Activated T-cell treated with anti-CD3 and anti-CD28 coated beads, Interleukin-2, amount 50 U/mL, for 24 hours (primary cell): ENCODE measurements at regions not wholly inside any gene's neighbourhood (a gene's known extent, or its start where the extent isn't known, plus 50 kb on each side); places are given as distances from the start of the nearest gene placed in this dataset.
"Not testable (repeated sequence)": the region's sequence is repeated elsewhere in the genome, so short reads cannot be mapped to it uniquely, and the experiment has no call there.

ENCODE experiments used
- DNase-seq: peaks from one replicate; pipeline ENCODE4 v3.0.0-alpha.2; 2020
- H3K27ac Mint-ChIP-seq: 2 replicates; pipeline ENCODE4 v1.8.0; 2020; ENCODE audit warnings: mild to moderate bottlenecking, mixed read lengths
- H3K27me3 Mint-ChIP-seq: 2 replicates; pipeline ENCODE4 v1.8.0; 2020; ENCODE audit warnings: mixed read lengths
- H3K36me3 Mint-ChIP-seq: 2 replicates; pipeline ENCODE4 v1.8.0; 2020; ENCODE audit warnings: low read depth, mixed read lengths
- H3K4me1 Mint-ChIP-seq: 2 replicates; pipeline ENCODE4 v1.8.0; 2020; ENCODE audit warnings: low read depth, mixed read lengths
- H3K4me3 Mint-ChIP-seq: 2 replicates; pipeline ENCODE4 v1.8.0; 2020; ENCODE audit warnings: mild to moderate bottlenecking, moderate library complexity, mixed read lengths
- H3K9me3 Mint-ChIP-seq: 2 replicates; pipeline ENCODE4 v1.8.0; 2020; ENCODE audit warnings: mixed read lengths

DNA sequence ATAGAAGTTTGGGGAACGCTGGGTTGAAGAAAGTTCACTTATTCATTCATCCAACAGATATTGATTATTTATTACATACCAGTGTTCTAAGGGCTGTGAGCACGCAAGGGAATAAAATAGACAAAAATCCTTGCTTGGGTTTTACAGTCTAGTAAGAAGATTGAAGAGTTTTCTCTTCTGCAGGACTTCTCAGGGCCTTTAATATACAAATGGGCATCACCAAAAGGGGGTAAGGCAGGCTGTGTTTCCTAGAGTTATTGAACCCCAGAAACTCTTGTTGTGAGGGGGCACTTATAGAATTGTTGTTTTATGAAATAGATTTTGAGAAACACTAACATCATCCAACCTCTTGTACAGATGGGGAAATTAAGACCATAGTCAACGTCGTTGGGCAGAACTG is 198.5 kb upstream of the ZNF618 start:
- Mint-ChIP-seq H3K4me1 (peaks cover 5% of the 10 kb centered on the region), H3K27me3 (peaks cover 73% of the 10 kb centered on the region), H3K9me3 (no peaks in the 10 kb centered on the region), H3K27ac (no peak overlapping the region), H3K36me3 (no peaks in the 10 kb centered on the region), H3K4me3 (no peak overlapping the region)
- DNase-seq: no peak

DNA sequence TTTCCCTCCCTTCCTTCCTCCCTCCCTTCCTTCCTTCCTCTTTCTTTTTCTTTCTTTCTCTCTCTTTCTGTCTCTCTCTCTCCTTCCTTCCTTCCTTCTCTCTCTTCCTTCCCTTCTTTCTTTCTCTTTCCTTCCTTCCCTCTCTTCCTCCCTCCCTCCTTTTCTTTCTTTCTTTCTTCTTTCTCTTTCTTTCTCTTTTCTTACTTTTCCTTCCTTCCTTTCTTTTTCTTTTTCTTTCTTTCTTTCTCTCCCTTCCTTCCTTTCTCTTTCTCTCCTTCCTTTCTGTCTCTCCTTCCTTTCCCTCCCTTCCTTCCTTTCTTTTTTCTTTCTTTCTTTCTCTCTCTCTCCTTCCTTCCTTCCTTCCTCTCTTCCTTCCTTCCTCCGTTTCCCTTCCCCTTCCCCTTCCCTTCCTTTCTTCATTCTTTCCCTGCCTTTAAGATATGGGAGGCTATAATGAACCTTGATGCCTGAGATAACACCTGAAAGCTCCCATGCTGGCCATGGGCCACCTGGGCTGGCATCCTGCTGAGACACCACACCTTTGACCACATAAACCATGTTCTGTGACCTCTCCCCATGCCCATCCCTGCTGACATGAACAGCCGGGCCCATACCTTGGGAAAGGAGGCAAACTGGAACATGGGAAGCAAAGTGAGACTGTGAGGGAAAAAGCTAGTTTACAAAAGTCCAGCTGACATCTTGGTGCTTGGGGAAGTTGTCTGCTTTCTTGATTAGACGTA is 197.8 kb upstream of the ZNF618 start:
- no peaks in the 10 kb centered on the region for H3K36me3 Mint-ChIP-seq
- H3K27me3 Mint-ChIP-seq: peaks cover 76% of the 10 kb centered on the region

DNA sequence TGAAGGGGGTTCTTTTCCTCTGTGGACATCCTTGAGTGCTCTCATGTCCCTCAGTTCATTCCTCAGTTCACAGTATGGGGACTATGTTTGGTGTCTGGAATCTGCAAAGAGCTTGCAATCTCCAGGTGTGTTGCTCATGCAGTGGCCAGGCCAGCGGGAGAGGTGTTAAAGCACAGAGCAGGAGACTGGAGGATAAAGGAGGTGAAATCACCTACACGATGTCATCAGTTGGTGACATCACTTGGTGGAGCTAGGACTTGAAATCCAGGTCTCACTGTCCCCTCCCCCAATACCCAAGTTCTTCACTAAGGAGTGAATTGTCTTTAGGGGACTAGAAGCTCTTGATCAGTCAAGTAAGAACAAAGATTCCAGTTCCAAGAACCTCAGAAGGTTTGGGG is 197.3 kb upstream of the ZNF618 start:
- no peaks in the 10 kb centered on the region for H3K9me3 Mint-ChIP-seq
- H3K36me3 Mint-ChIP-seq: no peaks in the 10 kb centered on the region
- H3K27ac Mint-ChIP-seq: no peak overlapping the region
- no peak for DNase-seq
- peaks cover 73% of the 10 kb centered on the region for H3K27me3 Mint-ChIP-seq
- peaks cover 5% of the 10 kb centered on the region for H3K4me1 Mint-ChIP-seq
- H3K4me3 Mint-ChIP-seq: no peak overlapping the region

More for the DNA sequence above, 197.8 kb upstream of the ZNF618 start:
- DNase-seq: no peak
- Mint-ChIP-seq H3K27ac (no peak overlapping the region), H3K4me3 (no peak overlapping the region), H3K9me3 (no peaks in the 10 kb centered on the region), H3K4me1 (peaks cover 5% of the 10 kb centered on the region)

GRCh38 chr9:113682297-113682771 is 193.8 kb upstream of the ZNF618 start:
- Mint-ChIP-seq H3K4me3 (no peak overlapping the region), H3K27me3 (peaks cover 76% of the 10 kb centered on the region), H3K9me3 (no peaks in the 10 kb centered on the region), H3K36me3 (no peaks in the 10 kb centered on the region), H3K4me1 (peaks cover 1% of the 10 kb centered on the region), H3K27ac (no peak overlapping the region)
- DNase-seq: peak; percentile 51

- DNase-seq, H3K27ac Mint-ChIP-seq, H3K4me3 Mint-ChIP-seq, H3K9me3 Mint-ChIP-seq, H3K36me3 Mint-ChIP-seq: not testable (repeated sequence)
- H3K4me1 Mint-ChIP-seq: peaks cover 11% of the 10 kb centered on the region
- H3K27me3 Mint-ChIP-seq: peaks cover 81% of the 10 kb centered on the region
Measured at GRCh38 chr9:113685636-113686035, 190.5 kb upstream of the ZNF618 start.

DNA sequence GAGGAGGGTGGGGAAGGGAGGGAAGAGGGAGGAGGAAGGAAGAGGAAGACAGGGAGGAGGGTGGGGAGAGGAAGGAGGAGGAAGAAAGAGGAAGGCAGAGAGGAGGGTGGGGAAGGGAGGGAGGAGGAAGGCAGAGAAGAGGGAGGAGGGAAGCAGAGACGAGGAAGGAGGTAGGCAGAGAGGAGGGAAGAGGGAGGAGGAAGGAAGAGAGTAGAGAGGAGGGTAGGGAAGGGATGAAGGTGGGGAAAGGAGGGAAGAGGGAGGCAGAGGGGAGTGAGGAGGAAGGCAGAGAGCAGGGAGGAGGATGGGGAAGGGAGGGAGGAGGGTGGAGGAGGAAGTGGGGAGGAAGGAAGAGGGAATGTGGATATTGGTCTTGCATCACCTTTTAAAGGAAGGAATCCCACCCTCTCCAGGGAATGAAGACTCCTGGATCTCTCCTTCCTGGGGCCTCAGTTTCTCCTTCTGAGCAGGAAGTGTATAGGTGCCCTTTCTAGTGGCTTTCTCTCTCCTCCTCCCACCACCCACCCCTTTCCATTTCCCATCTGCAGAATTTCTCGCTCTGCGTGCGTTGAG is 188.9 kb upstream of the ZNF618 start:
- peaks cover 12% of the 10 kb centered on the region for H3K4me1 Mint-ChIP-seq
- H3K27me3 Mint-ChIP-seq: peaks cover 80% of the 10 kb centered on the region
- no peak overlapping the region for H3K27ac Mint-ChIP-seq
- no peaks in the 10 kb centered on the region for H3K36me3 Mint-ChIP-seq
- H3K9me3 Mint-ChIP-seq: no peaks in the 10 kb centered on the region
- DNase-seq: no peak
- H3K4me3 Mint-ChIP-seq: no peak overlapping the region

GRCh38 chr9:113687680-113688371 is 188.3 kb upstream of the ZNF618 start:
- no peak for DNase-seq
- no peak overlapping the region for H3K4me3 Mint-ChIP-seq
- peaks cover 80% of the 10 kb centered on the region for H3K27me3 Mint-ChIP-seq
- peaks cover 12% of the 10 kb centered on the region for H3K4me1 Mint-ChIP-seq
- no peaks in the 10 kb centered on the region for H3K9me3 Mint-ChIP-seq
- H3K36me3 Mint-ChIP-seq: no peaks in the 10 kb centered on the region
- no peak overlapping the region for H3K27ac Mint-ChIP-seq

DNA sequence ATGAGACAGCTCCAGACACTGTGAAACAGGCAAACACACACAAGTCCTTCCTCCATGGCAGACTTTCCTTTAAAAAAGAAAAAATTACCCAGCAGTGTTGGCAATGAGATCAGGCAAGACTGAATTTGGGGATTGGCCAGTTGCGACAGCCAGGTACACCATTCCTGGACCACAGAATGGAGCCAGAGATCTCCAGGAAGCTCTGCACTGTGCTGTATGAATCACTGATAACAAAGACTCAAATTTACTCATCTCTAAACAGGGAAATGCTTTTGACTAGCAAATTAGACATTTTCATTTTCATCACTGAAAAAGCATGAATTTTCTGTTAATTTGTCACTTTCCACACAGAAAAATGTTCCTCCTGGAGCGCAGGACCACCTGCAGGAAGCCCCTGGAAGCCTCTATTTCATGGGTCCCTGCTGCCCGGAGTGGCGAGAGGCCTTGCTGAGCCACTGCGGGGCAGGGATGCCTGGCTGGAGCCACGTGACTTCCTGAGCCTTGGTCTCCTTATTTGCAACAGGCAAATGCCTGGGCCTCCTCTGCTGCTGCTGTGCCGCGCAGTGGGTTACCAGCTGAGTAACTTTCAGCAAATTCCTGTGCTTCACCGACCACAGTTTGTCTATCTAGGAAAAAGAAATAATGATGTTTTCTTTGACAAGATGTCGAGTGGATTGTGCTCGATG is 185.9 kb upstream of the ZNF618 start:
- H3K27me3 Mint-ChIP-seq: peaks cover 83% of the 10 kb centered on the region
- H3K27ac Mint-ChIP-seq: no peak overlapping the region
- H3K4me1 Mint-ChIP-seq: peaks cover 17% of the 10 kb centered on the region
- H3K9me3 Mint-ChIP-seq: no peaks in the 10 kb centered on the region
- no peak for DNase-seq
- H3K36me3 Mint-ChIP-seq: no peaks in the 10 kb centered on the region
- H3K4me3 Mint-ChIP-seq: no peak overlapping the region

DNA sequence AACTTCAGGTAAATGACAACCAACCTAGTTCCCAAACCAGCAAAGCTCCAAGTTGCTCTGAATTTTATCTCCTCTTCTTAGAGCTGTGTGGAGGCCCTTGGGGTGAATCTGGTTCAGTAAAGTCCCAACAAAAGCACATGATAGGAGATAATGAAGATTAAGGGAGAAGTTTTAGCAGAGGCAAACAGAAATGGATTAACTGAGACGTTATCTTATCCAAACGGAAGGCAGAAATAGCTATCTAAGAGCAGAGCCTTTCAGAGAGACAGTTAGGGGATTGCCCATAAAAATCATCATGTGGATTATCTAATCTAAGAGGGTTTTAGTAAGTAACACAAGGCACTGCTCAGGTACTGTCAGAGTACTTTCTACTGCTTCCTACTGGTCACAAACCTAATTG is 183.9 kb upstream of the ZNF618 start:
- H3K27me3 Mint-ChIP-seq: peaks cover 67% of the 10 kb centered on the region
- DNase-seq: no peak

GRCh38 chr9:113694912-113695311 is 181.2 kb upstream of the ZNF618 start:
- Mint-ChIP-seq H3K36me3 (no peaks in the 10 kb centered on the region), H3K4me3 (no peak overlapping the region), H3K4me1 (peaks cover 21% of the 10 kb centered on the region), H3K27ac (no peak overlapping the region), H3K27me3 (peaks cover 49% of the 10 kb centered on the region), H3K9me3 (peaks cover 5% of the 10 kb centered on the region)
- DNase-seq: no peak

More for the DNA sequence above, 183.9 kb upstream of the ZNF618 start:
- Mint-ChIP-seq H3K4me3 (no peak overlapping the region), H3K4me1 (peaks cover 27% of the 10 kb centered on the region), H3K36me3 (no peaks in the 10 kb centered on the region), H3K9me3 (peaks cover 5% of the 10 kb centered on the region), H3K27ac (no peak overlapping the region)

GRCh38 chr9:113695440-113695851 is 180.7 kb upstream of the ZNF618 start:
- Mint-ChIP-seq H3K9me3 (peaks cover 5% of the 10 kb centered on the region), H3K4me1 (peaks cover 19% of the 10 kb centered on the region), H3K4me3 (no peak overlapping the region), H3K27me3 (peaks cover 48% of the 10 kb centered on the region), H3K27ac (no peak overlapping the region), H3K36me3 (no peaks in the 10 kb centered on the region)
- DNase-seq: no peak

DNA sequence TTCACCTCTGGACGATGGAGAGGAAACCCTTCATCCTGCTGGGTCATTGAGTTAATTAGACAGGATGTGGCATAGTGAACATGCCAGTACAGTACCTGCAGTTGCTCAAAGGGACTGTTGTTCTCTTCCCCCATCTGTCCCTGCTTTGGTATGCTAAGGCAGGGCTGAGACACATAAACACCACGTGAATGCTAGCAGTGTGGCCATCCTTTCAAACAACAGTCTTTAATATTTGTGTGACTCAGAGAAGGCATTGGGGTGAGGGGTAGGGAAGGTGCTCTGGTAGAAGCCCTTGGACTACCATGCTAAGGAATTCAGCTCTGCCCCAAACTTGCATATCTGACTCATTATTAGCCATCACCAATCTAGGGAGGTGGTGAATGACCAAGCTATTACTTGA is 180.2 kb upstream of the ZNF618 start:
- peaks cover 45% of the 10 kb centered on the region for H3K27me3 Mint-ChIP-seq
- H3K36me3 Mint-ChIP-seq: no peaks in the 10 kb centered on the region
- DNase-seq: no peak
- H3K27ac Mint-ChIP-seq: no peak overlapping the region
- H3K4me1 Mint-ChIP-seq: peaks cover 17% of the 10 kb centered on the region
- H3K9me3 Mint-ChIP-seq: peaks cover 5% of the 10 kb centered on the region
- no peak overlapping the region for H3K4me3 Mint-ChIP-seq

- no peak overlapping the region for H3K27ac Mint-ChIP-seq
- no peak overlapping the region for H3K4me3 Mint-ChIP-seq
- H3K9me3 Mint-ChIP-seq: no peaks in the 10 kb centered on the region
- H3K27me3 Mint-ChIP-seq: peaks cover 10% of the 10 kb centered on the region
- DNase-seq: no peak
- no peaks in the 10 kb centered on the region for H3K36me3 Mint-ChIP-seq
- no peaks in the 10 kb centered on the region for H3K4me1 Mint-ChIP-seq
Measured at GRCh38 chr9:113701774-113702755, 174.0 kb upstream of the ZNF618 start.
